ENCODE measurements at regions not wholly inside any gene's neighbourhood (a gene's known extent, or its start where the extent isn't known, plus 50 kb on each side); places are given as distances from the start of the nearest gene placed in this dataset.

GRCh38 chr5:3285621-3286020 lies 310.0 kb upstream of the IRX1 start:
- intact Hi-C loops (cut with DNase I), result no loop called here
- Histone ChIP-seq H3K27ac (no peak overlapping the region), H3K27me3 (no peaks in the 10 kb centered on the region), H3K9me3 (no peaks in the 10 kb centered on the region), H3K4me1 (no peaks in the 10 kb centered on the region), H3K4me3 (no peak overlapping the region), H3K36me3 (no peaks in the 10 kb centered on the region)
- no peak for DNase-seq (ENCODE audit: low spot score in 2 of 2)
- TF ChIP-seq, protein P1, sequence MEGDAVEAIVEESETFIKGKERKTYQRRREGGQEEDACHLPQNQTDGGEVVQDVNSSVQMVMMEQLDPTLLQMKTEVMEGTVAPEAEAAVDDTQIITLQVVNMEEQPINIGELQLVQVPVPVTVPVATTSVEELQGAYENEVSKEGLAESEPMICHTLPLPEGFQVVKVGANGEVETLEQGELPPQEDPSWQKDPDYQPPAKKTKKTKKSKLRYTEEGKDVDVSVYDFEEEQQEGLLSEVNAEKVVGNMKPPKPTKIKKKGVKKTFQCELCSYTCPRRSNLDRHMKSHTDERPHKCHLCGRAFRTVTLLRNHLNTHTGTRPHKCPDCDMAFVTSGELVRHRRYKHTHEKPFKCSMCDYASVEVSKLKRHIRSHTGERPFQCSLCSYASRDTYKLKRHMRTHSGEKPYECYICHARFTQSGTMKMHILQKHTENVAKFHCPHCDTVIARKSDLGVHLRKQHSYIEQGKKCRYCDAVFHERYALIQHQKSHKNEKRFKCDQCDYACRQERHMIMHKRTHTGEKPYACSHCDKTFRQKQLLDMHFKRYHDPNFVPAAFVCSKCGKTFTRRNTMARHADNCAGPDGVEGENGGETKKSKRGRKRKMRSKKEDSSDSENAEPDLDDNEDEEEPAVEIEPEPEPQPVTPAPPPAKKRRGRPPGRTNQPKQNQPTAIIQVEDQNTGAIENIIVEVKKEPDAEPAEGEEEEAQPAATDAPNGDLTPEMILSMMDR (IDR thresholded peaks at IDR 0.05), result no peak

- intact Hi-C loops (cut with DNase I), result no loop called here
- TF ChIP-seq, protein P1 (IDR thresholded peaks at IDR 0.05), result no peak
- Histone ChIP-seq H3K27me3 (no peaks in the 10 kb centered on the region), H3K4me1 (no peaks in the 10 kb centered on the region), H3K9me3 (no peaks in the 10 kb centered on the region), H3K27ac (no peak overlapping the region), H3K4me3 (no peak overlapping the region), H3K36me3 (no peaks in the 10 kb centered on the region)
- no peak for DNase-seq (ENCODE audit: low spot score in 2 of 2)
Observed at GRCh38 chr5:3284506-3284905, 311.1 kb upstream of the IRX1 start.

GRCh38 chr5:3282841-3283240 lies 312.8 kb upstream of the IRX1 start:
- Histone ChIP-seq H3K27ac (no peak overlapping the region), H3K4me3 (no peak overlapping the region), H3K9me3 (no peaks in the 10 kb centered on the region), H3K36me3 (no peaks in the 10 kb centered on the region), H3K4me1 (no peaks in the 10 kb centered on the region), H3K27me3 (no peaks in the 10 kb centered on the region)
- TF ChIP-seq, protein P1 (IDR thresholded peaks at IDR 0.05), result no peak
- intact Hi-C loops (cut with DNase I), result no loop called here
- DNase-seq (ENCODE audit: low spot score in 2 of 2), result no peak

GRCh38 chr5:3281366-3281765 lies 314.3 kb upstream of the IRX1 start:
- no peak overlapping the region for H3K27ac ChIP-seq
- H3K9me3 ChIP-seq, result no peaks in the 10 kb centered on the region
- TF ChIP-seq, protein P1 (IDR thresholded peaks at IDR 0.05), result no peak
- no peak for DNase-seq (ENCODE audit: low spot score in 2 of 2)
- no peaks in the 10 kb centered on the region for H3K36me3 ChIP-seq
- intact Hi-C loops (cut with DNase I), result no loop called here
- H3K4me1 ChIP-seq, result no peaks in the 10 kb centered on the region
- H3K4me3 ChIP-seq, result no peak overlapping the region
- no peaks in the 10 kb centered on the region for H3K27me3 ChIP-seq

DNA sequence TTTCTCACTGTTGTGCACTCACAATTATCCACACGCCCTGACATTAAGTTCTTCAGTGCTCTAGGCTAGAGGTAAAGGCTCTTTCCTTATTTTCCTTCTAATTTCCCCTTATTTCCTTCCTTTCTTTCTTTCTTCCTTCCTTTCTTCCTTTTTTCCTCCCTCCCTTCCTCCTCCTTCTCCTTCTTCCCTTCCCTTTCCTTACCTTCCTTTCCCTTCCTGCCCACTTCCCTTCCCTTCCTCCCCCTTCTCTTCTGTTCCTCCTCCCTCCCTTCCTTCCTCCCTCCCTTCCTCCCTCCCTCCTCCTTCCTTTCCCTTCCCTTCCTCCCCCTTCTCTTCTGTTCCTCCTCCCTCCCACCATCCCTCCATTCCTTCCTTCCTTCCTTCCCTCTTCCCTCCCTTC lies 317.0 kb upstream of the IRX1 start:
- intact Hi-C loops (cut with DNase I), result no loop called here
- no peaks in the 10 kb centered on the region for H3K9me3 ChIP-seq
- DNase-seq (ENCODE audit: low spot score in 2 of 2), result no peak

More for the DNA sequence above, 317.0 kb upstream of the IRX1 start:
- no peaks in the 10 kb centered on the region for H3K4me1 ChIP-seq
- TF ChIP-seq, protein P1 (IDR thresholded peaks at IDR 0.05), result no peak
- no peak overlapping the region for H3K27ac ChIP-seq
- H3K36me3 ChIP-seq, result no peaks in the 10 kb centered on the region
- H3K4me3 ChIP-seq, result no peak overlapping the region
- H3K27me3 ChIP-seq, result no peaks in the 10 kb centered on the region

All from ascending aorta (tissue), 2 donors.